HG03060 (cell line): ENCODE measurements at regions not wholly inside any gene's neighbourhood (a gene's known extent, or its start where the extent isn't known, plus 50 kb on each side); places are given as distances from the start of the nearest gene placed in this dataset.

Source experiments
- ATAC-seq: cut with Tn5 transposase; IDR thresholded peaks from one replicate; pipeline ENCODE4 v1.9.1; 2021; ENCODE audit warnings: low read depth, moderate number of reproducible peaks; ENCODE audit not compliant: unreplicated experiment

GRCh38 chr2:576292-576691, 100.9 kb downstream of the TMEM18 start:
- no peak for ATAC-seq

- no peak for ATAC-seq
These were observed 101.4 kb downstream of the TMEM18 start for GRCh38 chr2:575727-576236.

GRCh38 chr2:575030-575726, 102.0 kb downstream of the TMEM18 start:
- ATAC-seq: no peak

- no peak for ATAC-seq
These were observed 103.3 kb downstream of the TMEM18 start for GRCh38 chr2:573805-574392.

GRCh38 chr2:573025-573424, 104.2 kb downstream of the TMEM18 start:
- ATAC-seq: no peak

GRCh38 chr2:569681-570080, 107.5 kb downstream of the TMEM18 start:
- no peak for ATAC-seq

- ATAC-seq: no peak
These were observed 108.5 kb downstream of the TMEM18 start for GRCh38 chr2:568639-569235.

- ATAC-seq: no peak
These were observed 109.2 kb downstream of the TMEM18 start for GRCh38 chr2:567865-568638.

GRCh38 chr2:567496-567864, 109.7 kb downstream of the TMEM18 start:
- ATAC-seq: no peak

GRCh38 chr2:566379-567313, 110.6 kb downstream of the TMEM18 start:
- ATAC-seq: no peak

GRCh38 chr2:564471-565181, 112.6 kb downstream of the TMEM18 start:
- no peak for ATAC-seq

GRCh38 chr2:563512-563911, 113.7 kb downstream of the TMEM18 start:
- no peak for ATAC-seq

- ATAC-seq: no peak
These were observed 114.5 kb downstream of the TMEM18 start for GRCh38 chr2:562391-563364.

GRCh38 chr2:558879-559278, 118.3 kb downstream of the TMEM18 start:
- ATAC-seq: no peak

- no peak for ATAC-seq
These were observed 118.9 kb downstream of the TMEM18 start for GRCh38 chr2:558302-558642.

- ATAC-seq: no peak
These were observed 119.4 kb downstream of the TMEM18 start for GRCh38 chr2:557635-558301.

GRCh38 chr2:556485-556884, 120.7 kb downstream of the TMEM18 start:
- no peak for ATAC-seq
